ENCODE measurements at regions not wholly inside any gene's neighbourhood (a gene's known extent, or its start where the extent isn't known, plus 50 kb on each side); places are given as distances from the start of the nearest gene placed in this dataset.

DNA sequence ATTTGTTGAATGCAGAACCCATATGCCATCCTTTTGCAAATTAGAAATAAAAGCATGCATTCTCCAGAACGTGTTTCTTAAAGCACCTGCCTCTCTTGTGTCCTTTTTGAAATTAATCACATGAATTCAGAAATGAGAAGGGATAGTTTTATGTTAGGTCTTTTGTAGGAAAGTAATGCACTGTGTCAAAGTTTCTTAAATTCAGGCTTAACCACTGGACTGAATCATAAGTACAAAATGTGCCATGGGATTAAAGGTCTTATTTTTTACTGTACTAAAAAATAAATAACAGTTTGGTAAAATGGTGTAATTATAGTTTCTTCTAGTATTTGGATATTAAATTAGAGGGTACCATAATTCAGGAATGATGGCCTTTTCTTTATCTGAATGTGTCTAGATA, 290.1 kb upstream of the USP25 start:
- H3K9ac ChIP-seq (ENCODE audit: control insufficient read depth, insufficient read depth, low read length), result no peak overlapping the region
- ChIA-PET POLR2A (interaction anchor here (0.6 to 0.8 kb wide), 2 partner anchors 18 to 109 kb away, joined by 6 to 8 read pairs; no protein-coding TSS in a partner anchor), RAD21 (ENCODE audit: unreplicated experiment) (interaction anchor here (1.1 to 1.5 kb wide), 2 partner anchors 14 to 563 kb away, joined by 3 to 4 read pairs; no protein-coding TSS in a partner anchor), CTCF (interaction anchor here (0.8 kb wide), 1 partner anchor 10 kb away, joined by 3 read pairs; no protein-coding TSS in a partner anchor), SMC1A (ENCODE audit: uncharacterized antibody, unreplicated experiment) (interaction anchor here (0.6 kb wide), 1 partner anchor 383 kb away, joined by 3 read pairs; no protein-coding TSS in a partner anchor)
- FAIRE-seq (no peak), ATAC-seq (no peak), DNase-seq (ENCODE audit: low read depth, low spot score) (no peak)
- 0% methylated on average over 1 of the region's 1 CpG for WGBS (ENCODE audit: insufficient coverage, insufficient replicate concordance, low lambda C conversion rate, missing lambda C conversion rate)
- H3K4me1 ChIP-seq (ENCODE audit: control insufficient read depth, insufficient read depth, low read length), result peaks cover 2% of the 10 kb centered on the region; the same call in 1 of the 2 replicates
- no peak overlapping the region for H3K27ac ChIP-seq (ENCODE audit: control insufficient read depth, insufficient read depth)
- in situ Hi-C loops (cut with MboI) (no loop called here), intact Hi-C loops (cut with micrococcal nuclease; ENCODE audit: unreplicated experiment) (loop anchor here (5.0 to 10.0 kb wide), 2 partner anchors 375 to 562 kb away; partner anchors contain the start of gene NRIP1)
- no peaks in the 10 kb centered on the region for H3K27me3 ChIP-seq (replicated peaks in 1 of 2; ENCODE audit: control insufficient read depth in 2 of 2, insufficient read depth in 2 of 2, low read length in 1 of 2)
- H2AFZ ChIP-seq (ENCODE audit: control insufficient read depth, low read depth, low read length), result no peak overlapping the region
- H3K4me2 ChIP-seq (ENCODE audit: control insufficient read depth, insufficient read depth), result no peak overlapping the region
- H3K79me2 ChIP-seq (ENCODE audit: control insufficient read depth, insufficient read depth, low read length), result no peaks in the 10 kb centered on the region
- H3K36me3 ChIP-seq (ENCODE audit: control insufficient read depth in 2 of 2, insufficient read depth in 2 of 2, low read length in 1 of 2), result no peaks in the 10 kb centered on the region
- no TSS peak for BruUV-seq (replicated peaks)
- no peaks in the 10 kb centered on the region for H4K20me1 ChIP-seq (ENCODE audit: control insufficient read depth, insufficient read depth)
- no peaks in the 10 kb centered on the region for H3K9me3 ChIP-seq (replicated peaks; ENCODE audit: control insufficient read depth, insufficient read depth, low read length)
- no peak overlapping the region for H3K4me3 ChIP-seq
- TF ChIP-seq SREBF1 (IDR thresholded peaks at IDR 0.05; ENCODE audit: low read length) (no peak), IKZF1 (conservative IDR thresholded peaks at IDR 0.05) (no peak), FOXM1 (IDR thresholded peaks at IDR 0.05; ENCODE audit: low read depth, low read length) (no peak), DPF2 (IDR thresholded peaks at IDR 0.05) (no peak), ETV6 (conservative IDR thresholded peaks at IDR 0.05 in 1 of 2, IDR thresholded peaks at IDR 0.05 in 1 of 2; ENCODE audit: borderline replicate concordance in 1 of 2, low read depth in 1 of 2) (no peak), WRNIP1 (IDR thresholded peaks at IDR 0.05; ENCODE audit: borderline replicate concordance, low read depth, low read length) (no peak), BCL11A (IDR thresholded peaks at IDR 0.05; ENCODE audit: low read depth, low read length) (no peak), CEBPB (IDR thresholded peaks at IDR 0.05; ENCODE audit: borderline replicate concordance in 1 of 2, low read depth in 2 of 2, low read length in 2 of 2) (no peak), IRF4 (IDR thresholded peaks at IDR 0.05; ENCODE audit: low read depth, low read length) (no peak), PAX5 (IDR thresholded peaks at IDR 0.05; ENCODE audit: borderline replicate concordance, low read depth, low read length) (no peak), MEF2B (IDR thresholded peaks at IDR 0.05; ENCODE audit: partially characterized antibody, poor library complexity, severe bottlenecking) (no peak), STAT1 (conservative IDR thresholded peaks at IDR 0.05) (no peak), LARP7 (IDR thresholded peaks at IDR 0.05) (no peak), SMARCA5 (IDR thresholded peaks at IDR 0.05) (no peak), CBFB (IDR thresholded peaks at IDR 0.05; ENCODE audit: low read depth) (no peak), NR2F1 (conservative IDR thresholded peaks at IDR 0.05) (no peak)
- TF ChIP-seq, protein P1, sequence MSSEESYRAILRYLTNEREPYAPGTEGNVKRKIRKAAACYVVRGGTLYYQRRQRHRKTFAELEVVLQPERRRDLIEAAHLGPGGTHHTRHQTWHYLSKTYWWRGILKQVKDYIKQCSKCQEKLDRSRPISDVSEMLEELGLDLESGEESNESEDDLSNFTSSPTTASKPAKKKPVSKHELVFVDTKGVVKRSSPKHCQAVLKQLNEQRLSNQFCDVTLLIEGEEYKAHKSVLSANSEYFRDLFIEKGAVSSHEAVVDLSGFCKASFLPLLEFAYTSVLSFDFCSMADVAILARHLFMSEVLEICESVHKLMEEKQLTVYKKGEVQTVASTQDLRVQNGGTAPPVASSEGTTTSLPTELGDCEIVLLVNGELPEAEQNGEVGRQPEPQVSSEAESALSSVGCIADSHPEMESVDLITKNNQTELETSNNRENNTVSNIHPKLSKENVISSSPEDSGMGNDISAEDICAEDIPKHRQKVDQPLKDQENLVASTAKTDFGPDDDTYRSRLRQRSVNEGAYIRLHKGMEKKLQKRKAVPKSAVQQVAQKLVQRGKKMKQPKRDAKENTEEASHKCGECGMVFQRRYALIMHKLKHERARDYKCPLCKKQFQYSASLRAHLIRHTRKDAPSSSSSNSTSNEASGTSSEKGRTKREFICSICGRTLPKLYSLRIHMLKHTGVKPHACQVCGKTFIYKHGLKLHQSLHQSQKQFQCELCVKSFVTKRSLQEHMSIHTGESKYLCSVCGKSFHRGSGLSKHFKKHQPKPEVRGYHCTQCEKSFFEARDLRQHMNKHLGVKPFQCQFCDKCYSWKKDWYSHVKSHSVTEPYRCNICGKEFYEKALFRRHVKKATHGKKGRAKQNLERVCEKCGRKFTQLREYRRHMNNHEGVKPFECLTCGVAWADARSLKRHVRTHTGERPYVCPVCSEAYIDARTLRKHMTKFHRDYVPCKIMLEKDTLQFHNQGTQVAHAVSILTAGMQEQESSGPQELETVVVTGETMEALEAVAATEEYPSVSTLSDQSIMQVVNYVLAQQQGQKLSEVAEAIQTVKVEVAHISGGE (CRISPR knock-in tag; IDR thresholded peaks at IDR 0.05), result no peak
- TF ChIP-seq, protein P2, sequence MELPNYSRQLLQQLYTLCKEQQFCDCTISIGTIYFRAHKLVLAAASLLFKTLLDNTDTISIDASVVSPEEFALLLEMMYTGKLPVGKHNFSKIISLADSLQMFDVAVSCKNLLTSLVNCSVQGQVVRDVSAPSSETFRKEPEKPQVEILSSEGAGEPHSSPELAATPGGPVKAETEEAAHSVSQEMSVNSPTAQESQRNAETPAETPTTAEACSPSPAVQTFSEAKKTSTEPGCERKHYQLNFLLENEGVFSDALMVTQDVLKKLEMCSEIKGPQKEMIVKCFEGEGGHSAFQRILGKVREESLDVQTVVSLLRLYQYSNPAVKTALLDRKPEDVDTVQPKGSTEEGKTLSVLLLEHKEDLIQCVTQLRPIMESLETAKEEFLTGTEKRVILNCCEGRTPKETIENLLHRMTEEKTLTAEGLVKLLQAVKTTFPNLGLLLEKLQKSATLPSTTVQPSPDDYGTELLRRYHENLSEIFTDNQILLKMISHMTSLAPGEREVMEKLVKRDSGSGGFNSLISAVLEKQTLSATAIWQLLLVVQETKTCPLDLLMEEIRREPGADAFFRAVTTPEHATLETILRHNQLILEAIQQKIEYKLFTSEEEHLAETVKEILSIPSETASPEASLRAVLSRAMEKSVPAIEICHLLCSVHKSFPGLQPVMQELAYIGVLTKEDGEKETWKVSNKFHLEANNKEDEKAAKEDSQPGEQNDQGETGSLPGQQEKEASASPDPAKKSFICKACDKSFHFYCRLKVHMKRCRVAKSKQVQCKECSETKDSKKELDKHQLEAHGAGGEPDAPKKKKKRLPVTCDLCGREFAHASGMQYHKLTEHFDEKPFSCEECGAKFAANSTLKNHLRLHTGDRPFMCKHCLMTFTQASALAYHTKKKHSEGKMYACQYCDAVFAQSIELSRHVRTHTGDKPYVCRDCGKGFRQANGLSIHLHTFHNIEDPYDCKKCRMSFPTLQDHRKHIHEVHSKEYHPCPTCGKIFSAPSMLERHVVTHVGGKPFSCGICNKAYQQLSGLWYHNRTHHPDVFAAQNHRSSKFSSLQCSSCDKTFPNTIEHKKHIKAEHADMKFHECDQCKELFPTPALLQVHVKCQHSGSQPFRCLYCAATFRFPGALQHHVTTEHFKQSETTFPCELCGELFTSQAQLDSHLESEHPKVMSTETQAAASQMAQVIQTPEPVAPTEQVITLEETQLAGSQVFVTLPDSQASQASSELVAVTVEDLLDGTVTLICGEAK (IDR thresholded peaks at IDR 0.05; ENCODE audit: borderline replicate concordance), result no peak
